Colonic mucosa (tissue), 4 donors: ENCODE measurements at regions not wholly inside any gene's neighbourhood (a gene's known extent, or its start where the extent isn't known, plus 50 kb on each side); places are given as distances from the start of the nearest gene placed in this dataset.

Experiments
- DNase-seq: peaks from one replicate; pipeline ENCODE4 v3.0.0-alpha.2; 2020
- H3K27ac ChIP-seq: fragments of 200-600 bp; one replicate; pipeline ENCODE4 v1.8.0; 2021
- H3K27me3 ChIP-seq: fragments of 200-600 bp; one replicate; pipeline ENCODE4 v1.8.0; 2021
- H3K36me3 ChIP-seq: fragments of 200-600 bp; one replicate; pipeline ENCODE4 v1.8.0; 2021
- H3K4me1 ChIP-seq: fragments of 200-600 bp; one replicate; pipeline ENCODE4 v1.8.0; 2021; ENCODE audit warnings: mild to moderate bottlenecking
- H3K4me3 ChIP-seq: fragments of 200-600 bp; one replicate; pipeline ENCODE4 v1.8.0; 2021
- H3K9ac ChIP-seq, 2 donors: one replicate each; pipeline ENCODE4 v1.7.0; 2013; ENCODE audit warnings: control low read depth in 2 of 2, low read depth in 2 of 2, low read length in 2 of 2
- H3K9me3 ChIP-seq: fragments of 200-600 bp; one replicate; pipeline ENCODE4 v1.8.0; 2021
- CTCF ChIP-seq: fragments of 200-600 bp; IDR thresholded peaks from one replicate; pipeline ENCODE4 v1.8.0; 2022; ENCODE audit warnings: antibody characterized with exemption, mild to moderate bottlenecking
- intact Hi-C: fragments of 100-400 bp; cut with DNase I; formaldehyde crosslinking; loops from one replicate; pipeline ENCODE4 v1.14.1; 2022
- donor health status: healthy.
- donor health status: DM: no; HTN: no; CAD: no.
- donor health status: DM: no; HTN: no; CAD: no.

GRCh38 chr11:79592824-79593223, 152.0 kb upstream of the TENM4 start:
- Histone ChIP-seq H3K27ac (no peak overlapping the region), H3K27me3 (no peaks in the 10 kb centered on the region), H3K4me1 (no peaks in the 10 kb centered on the region), H3K4me3 (no peak overlapping the region), H3K9ac (no peak overlapping the region), H3K36me3 (no peaks in the 10 kb centered on the region), H3K9me3 (no peaks in the 10 kb centered on the region)
- no peak for DNase-seq
- intact Hi-C loops = no loop called here
- TF ChIP-seq CTCF = no peak

- intact Hi-C loops = no loop called here
- no peak overlapping the region for H3K27ac ChIP-seq
- no peak overlapping the region for H3K4me3 ChIP-seq
- no peaks in the 10 kb centered on the region for H3K9me3 ChIP-seq
- no peaks in the 10 kb centered on the region for H3K4me1 ChIP-seq
- TF ChIP-seq CTCF = no peak
- no peaks in the 10 kb centered on the region for H3K36me3 ChIP-seq
- H3K27me3 ChIP-seq = no peaks in the 10 kb centered on the region
- DNase-seq = no peak
- no peak overlapping the region for H3K9ac ChIP-seq
Observed at GRCh38 chr11:79592406-79592805, 151.6 kb upstream of the TENM4 start.

DNA sequence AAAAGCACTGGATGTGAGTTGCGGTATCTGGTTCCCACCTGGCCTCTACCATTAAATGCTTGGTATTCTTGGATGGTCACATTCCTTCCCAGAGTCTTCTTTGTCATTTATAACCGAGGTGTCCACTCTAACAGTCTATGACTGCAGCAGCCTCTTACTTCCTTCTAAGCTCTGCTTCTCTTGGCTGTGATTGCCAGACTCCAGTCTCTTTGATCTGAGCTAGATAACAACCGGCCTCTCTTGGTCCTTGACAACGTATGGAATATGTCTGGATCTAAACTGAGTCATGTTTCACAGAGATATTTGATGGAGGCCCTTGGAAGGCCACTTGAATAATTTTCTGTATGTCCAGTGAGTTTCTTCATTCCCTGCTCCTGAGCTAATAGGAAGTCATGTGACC, 141.6 kb upstream of the TENM4 start:
- H3K27ac ChIP-seq = no peak overlapping the region
- no peak overlapping the region for H3K9ac ChIP-seq
- H3K4me1 ChIP-seq = no peaks in the 10 kb centered on the region
- intact Hi-C loops = no loop called here
- DNase-seq = no peak
- H3K36me3 ChIP-seq = no peaks in the 10 kb centered on the region
- TF ChIP-seq CTCF = no peak
- no peaks in the 10 kb centered on the region for H3K27me3 ChIP-seq
- H3K9me3 ChIP-seq = no peaks in the 10 kb centered on the region
- no peak overlapping the region for H3K4me3 ChIP-seq

GRCh38 chr11:79579063-79579462, 138.2 kb upstream of the TENM4 start:
- Histone ChIP-seq H3K27ac (no peak overlapping the region), H3K27me3 (no peaks in the 10 kb centered on the region), H3K36me3 (no peaks in the 10 kb centered on the region), H3K9ac (no peak overlapping the region), H3K4me1 (no peaks in the 10 kb centered on the region), H3K9me3 (no peaks in the 10 kb centered on the region), H3K4me3 (no peak overlapping the region)
- intact Hi-C loops = no loop called here
- no peak for DNase-seq
- TF ChIP-seq CTCF = no peak

GRCh38 chr11:79578116-79578515, 137.3 kb upstream of the TENM4 start:
- Histone ChIP-seq H3K36me3 (no peaks in the 10 kb centered on the region), H3K27me3 (no peaks in the 10 kb centered on the region), H3K4me3 (no peak overlapping the region), H3K27ac (no peak overlapping the region), H3K9ac (no peak overlapping the region), H3K9me3 (no peaks in the 10 kb centered on the region), H3K4me1 (no peaks in the 10 kb centered on the region)
- no peak for DNase-seq
- intact Hi-C loops = no loop called here
- TF ChIP-seq CTCF = no peak

DNA sequence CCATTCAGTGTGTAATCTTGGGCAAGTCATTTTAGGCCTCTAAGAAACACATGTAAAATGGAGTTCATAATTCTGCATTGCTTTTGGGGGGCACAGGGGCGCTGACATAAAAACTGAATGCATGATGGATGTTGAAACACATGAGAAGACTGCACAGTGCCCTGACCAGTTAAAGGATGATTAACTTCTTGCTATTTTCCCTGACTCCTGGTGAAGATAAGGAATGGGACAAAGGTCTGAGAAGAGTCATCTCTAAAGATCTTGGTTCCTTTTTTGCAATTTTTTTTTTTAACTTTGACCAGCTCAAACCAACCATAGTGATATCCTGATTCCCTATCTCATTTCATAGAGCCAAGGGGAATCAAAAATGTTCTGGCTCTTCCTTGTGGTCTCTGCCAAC, 134.9 kb upstream of the TENM4 start:
- DNase-seq = no peak
- Histone ChIP-seq H3K27me3 (no peaks in the 10 kb centered on the region), H3K36me3 (no peaks in the 10 kb centered on the region), H3K9me3 (no peaks in the 10 kb centered on the region), H3K9ac (no peak overlapping the region), H3K4me1 (no peaks in the 10 kb centered on the region), H3K4me3 (no peak overlapping the region), H3K27ac (no peak overlapping the region)
- intact Hi-C loops = no loop called here
- no peak for TF ChIP-seq CTCF
